ENCODE measurements at regions not wholly inside any gene's neighbourhood (a gene's known extent, or its start where the extent isn't known, plus 50 kb on each side); places are given as distances from the start of the nearest gene placed in this dataset.

DNA sequence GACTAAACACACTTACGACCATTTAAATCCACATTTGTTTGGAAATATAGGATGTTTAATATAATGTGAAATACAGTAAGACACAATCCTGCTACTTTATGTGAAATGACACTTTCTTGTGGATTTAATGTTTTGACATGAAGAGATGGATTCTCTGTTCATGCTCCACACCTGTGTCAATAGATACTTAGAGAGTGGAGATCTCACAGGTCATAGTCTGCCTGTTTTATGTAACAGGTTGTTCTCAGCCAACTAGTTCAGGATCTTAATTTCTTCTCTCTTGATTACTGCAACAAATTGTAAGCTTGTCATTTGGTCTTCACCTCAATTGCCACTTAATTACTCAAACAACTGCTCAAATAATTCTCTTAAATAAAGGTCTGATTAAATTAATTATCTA lies 1621.2 kb downstream of the PCDH7 start:
- TF ChIP-seq EZH2 (IDR thresholded peaks at IDR 0.05; ENCODE audit: insufficient read depth, poor library complexity, severe bottlenecking) (no peak), EZH2phosphoT487 (IDR thresholded peaks at IDR 0.05; ENCODE audit: insufficient read depth, low read depth) (no peak)
